ENCODE measurements at regions not wholly inside any gene's neighbourhood (a gene's known extent, or its start where the extent isn't known, plus 50 kb on each side); places are given as distances from the start of the nearest gene placed in this dataset.
A peak's percentile ranks its signal among the peaks of the same experiment; 100 is the strongest.

DNA sequence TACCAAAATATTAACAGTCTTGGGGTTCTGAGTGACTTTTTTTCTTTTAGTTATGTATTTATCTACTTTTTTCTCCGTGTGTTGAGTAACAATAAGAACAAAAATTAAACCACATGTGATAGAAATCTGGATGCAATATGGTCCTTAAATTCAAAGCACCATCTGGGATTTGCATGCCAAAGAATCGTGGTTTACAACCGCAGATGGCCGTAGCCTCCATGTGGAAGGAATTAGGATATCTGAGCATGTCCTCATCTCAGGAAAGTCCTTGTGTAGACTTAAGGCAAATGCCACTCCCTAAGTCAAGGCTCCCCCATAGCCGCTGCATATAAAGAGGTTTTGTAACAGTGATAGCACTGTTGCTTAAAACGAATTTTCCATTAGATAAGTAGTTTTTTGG lies 304.0 kb downstream of the ZEB1 start:
- CTCF ChIA-PET, result no interaction called here
- intact Hi-C loops (cut with micrococcal nuclease), result no loop called here
- H4K20me1 ChIP-seq (ENCODE audit: insufficient read depth, low read length), result no peaks in the 10 kb centered on the region
- BruUV-seq (replicated peaks), result no TSS peak
- H3K9ac ChIP-seq (ENCODE audit: low read depth, low read length), result no peak overlapping the region
- peak; percentile 73 for DNase-seq
- H3K18ac ChIP-seq (ENCODE audit: low read depth, low read length), result no peak overlapping the region
- no peak overlapping the region for H3K14ac ChIP-seq (replicated peaks; ENCODE audit: low read depth, low read length)
- H3K9me3 ChIP-seq (ENCODE audit: control insufficient read depth, insufficient read depth, low read length), result no peaks in the 10 kb centered on the region; the same call in 1 of the 2 replicates
- H2AK5ac ChIP-seq (ENCODE audit: low read depth, low read length), result no peak overlapping the region
- no peak overlapping the region for H2BK15ac ChIP-seq (ENCODE audit: low read depth, low read length)
- in situ Hi-C loops (cut with MboI; ENCODE audit: low sequenced_read_pairs), result no loop called here
- dilution Hi-C loops (cut with HindIII; ENCODE audit: low sequenced_read_pairs, unreplicated experiment), result no loop called here
- H3K56ac ChIP-seq (ENCODE audit: extremely low read depth, insufficient read depth, low read length), result no peak overlapping the region
- H2AFZ ChIP-seq (replicated peaks; ENCODE audit: low read length, poor library complexity), result no peak overlapping the region
- H3K27me3 ChIP-seq (ENCODE audit: control insufficient read depth, insufficient read depth, low read length), result no peaks in the 10 kb centered on the region
- POLR2A ChIA-PET (ENCODE audit: unreplicated experiment), result no interaction called here
- H2BK5ac ChIP-seq (ENCODE audit: low read depth, low read length, poor library complexity, severe bottlenecking), result no peak overlapping the region
- no peak for ATAC-seq (ENCODE audit: low read depth)
- TF ChIP-seq RAD21 (IDR thresholded peaks at IDR 0.05; ENCODE audit: low read length) (no peak), MAFK (IDR thresholded peaks at IDR 0.05; ENCODE audit: low read depth, low read length) (no peak), SMC3 (IDR thresholded peaks at IDR 0.05; ENCODE audit: low read depth, low read length) (no peak), FOS (IDR thresholded peaks at IDR 0.05; ENCODE audit: low read depth, low read length) (no peak), MXI1 (IDR thresholded peaks at IDR 0.05; ENCODE audit: borderline replicate concordance, low read depth, low read length) (no peak)
- no peak overlapping the region for H2AK9ac ChIP-seq (replicated peaks; ENCODE audit: low read depth, low read length, poor library complexity)
- no peak overlapping the region for H2BK120ac ChIP-seq (ENCODE audit: low read depth, low read length)
- no peak overlapping the region for H4K8ac ChIP-seq (ENCODE audit: low read depth in 2 of 2, low read length in 2 of 2)
- no peak overlapping the region for H3K4me2 ChIP-seq (ENCODE audit: low read depth, low read length)
- peaks cover 9% of the 10 kb centered on the region for H3K4me1 ChIP-seq (ENCODE audit: control insufficient read depth, insufficient read depth, low read length)
- H4K91ac ChIP-seq (ENCODE audit: insufficient read depth, low read depth, low read length), result no peak overlapping the region
- peaks cover 4% of the 10 kb centered on the region for H3K9me1 ChIP-seq (ENCODE audit: insufficient read depth, low read length)
- no peak overlapping the region for H2BK20ac ChIP-seq (ENCODE audit: low read depth, low read length)
- no CpG with 5 or more reads among the region's 6 CpGs for WGBS, 2 experiments (ENCODE audit: extremely low coverage in 2 of 2, insufficient read length in 1 of 2)
- no peaks in the 10 kb centered on the region for H3K36me3 ChIP-seq (ENCODE audit: control insufficient read depth, insufficient read depth, low read length)
- H3K27ac ChIP-seq (ENCODE audit: insufficient read depth, low read length), result no peak overlapping the region
- H3K4me3 ChIP-seq (ENCODE audit: insufficient read depth, low read depth, low read length), result no peak overlapping the region
- H3K23ac ChIP-seq (ENCODE audit: low read depth, low read length), result no peak overlapping the region
- H3K79me1 ChIP-seq (ENCODE audit: low read depth in 1 of 2, low read length in 2 of 2), result no peaks in the 10 kb centered on the region
- no peak overlapping the region for H4K5ac ChIP-seq (ENCODE audit: low read depth, low read length)
- H3K4ac ChIP-seq (ENCODE audit: low read depth, low read length), result no peak overlapping the region
